ENCODE measurements at regions not wholly inside any gene's neighbourhood (a gene's known extent, or its start where the extent isn't known, plus 50 kb on each side); places are given as distances from the start of the nearest gene placed in this dataset.

- DNase-seq (ENCODE audit: low read depth) = no peak
- H3K4me3 ChIP-seq (ENCODE audit: control insufficient read depth, low read depth, low read length) = no peak overlapping the region
- TF ChIP-seq, protein P1, sequence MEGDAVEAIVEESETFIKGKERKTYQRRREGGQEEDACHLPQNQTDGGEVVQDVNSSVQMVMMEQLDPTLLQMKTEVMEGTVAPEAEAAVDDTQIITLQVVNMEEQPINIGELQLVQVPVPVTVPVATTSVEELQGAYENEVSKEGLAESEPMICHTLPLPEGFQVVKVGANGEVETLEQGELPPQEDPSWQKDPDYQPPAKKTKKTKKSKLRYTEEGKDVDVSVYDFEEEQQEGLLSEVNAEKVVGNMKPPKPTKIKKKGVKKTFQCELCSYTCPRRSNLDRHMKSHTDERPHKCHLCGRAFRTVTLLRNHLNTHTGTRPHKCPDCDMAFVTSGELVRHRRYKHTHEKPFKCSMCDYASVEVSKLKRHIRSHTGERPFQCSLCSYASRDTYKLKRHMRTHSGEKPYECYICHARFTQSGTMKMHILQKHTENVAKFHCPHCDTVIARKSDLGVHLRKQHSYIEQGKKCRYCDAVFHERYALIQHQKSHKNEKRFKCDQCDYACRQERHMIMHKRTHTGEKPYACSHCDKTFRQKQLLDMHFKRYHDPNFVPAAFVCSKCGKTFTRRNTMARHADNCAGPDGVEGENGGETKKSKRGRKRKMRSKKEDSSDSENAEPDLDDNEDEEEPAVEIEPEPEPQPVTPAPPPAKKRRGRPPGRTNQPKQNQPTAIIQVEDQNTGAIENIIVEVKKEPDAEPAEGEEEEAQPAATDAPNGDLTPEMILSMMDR (IDR thresholded peaks at IDR 0.05; ENCODE audit: control insufficient read depth, insufficient read depth, low read depth, low read length, missing control alignments) = no peak
Observed at GRCh38 chr17:413706-414380, 61.2 kb upstream of the RPH3AL start.

GRCh38 chr17:413016-413350 is 60.4 kb upstream of the RPH3AL start:
- TF ChIP-seq, protein P1 (IDR thresholded peaks at IDR 0.05; ENCODE audit: control insufficient read depth, insufficient read depth, low read depth, low read length, missing control alignments) = no peak
- H3K4me3 ChIP-seq (ENCODE audit: control insufficient read depth, low read depth, low read length) = no peak overlapping the region
- no peak for DNase-seq (ENCODE audit: low read depth)

GRCh38 chr17:412211-413015 is 59.8 kb upstream of the RPH3AL start:
- H3K4me3 ChIP-seq (ENCODE audit: control insufficient read depth, low read depth, low read length) = no peak overlapping the region
- peak; percentile 25 for DNase-seq (ENCODE audit: low read depth)
- TF ChIP-seq, protein P1 (IDR thresholded peaks at IDR 0.05; ENCODE audit: control insufficient read depth, insufficient read depth, low read depth, low read length, missing control alignments) = peak; percentile 79

DNA sequence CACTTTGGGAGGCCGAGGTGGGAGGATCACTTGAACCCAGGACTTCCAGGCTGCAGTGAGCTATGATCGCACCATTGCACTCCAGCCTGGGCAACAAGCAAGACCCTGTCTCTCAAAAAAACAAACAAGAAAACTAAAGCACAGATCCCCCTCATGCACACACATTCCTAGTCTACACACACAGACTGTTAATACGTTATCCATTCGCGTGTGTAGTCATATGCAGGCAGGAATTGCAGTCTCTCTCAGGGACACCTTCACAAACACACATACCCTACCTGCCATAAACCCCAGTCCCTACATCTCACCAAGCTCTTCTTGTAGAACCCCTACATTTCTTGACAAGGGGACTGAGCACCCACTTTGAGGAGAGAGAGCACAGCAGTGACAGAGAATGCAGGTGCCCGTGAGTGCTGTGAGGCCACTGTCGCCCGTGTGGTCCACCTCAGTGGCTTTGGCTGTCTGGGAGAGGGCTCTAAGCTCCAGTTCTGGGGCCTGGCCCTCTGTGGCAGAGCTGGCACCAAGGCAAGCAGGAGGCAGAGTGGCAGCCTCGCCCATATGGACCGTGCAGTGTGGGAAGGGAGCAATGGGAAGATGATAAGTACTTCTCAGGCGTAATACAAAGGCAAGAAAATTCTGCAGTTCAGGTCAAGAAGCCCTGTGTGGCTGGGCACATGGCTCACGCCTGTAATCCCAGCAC is 59.0 kb upstream of the RPH3AL start:
- H3K4me3 ChIP-seq (ENCODE audit: control insufficient read depth, low read depth, low read length) = peak overlapping the region; percentile 82
- DNase-seq (ENCODE audit: low read depth) = no peak
- TF ChIP-seq, protein P1 (IDR thresholded peaks at IDR 0.05; ENCODE audit: control insufficient read depth, insufficient read depth, low read depth, low read length, missing control alignments) = no peak

DNA sequence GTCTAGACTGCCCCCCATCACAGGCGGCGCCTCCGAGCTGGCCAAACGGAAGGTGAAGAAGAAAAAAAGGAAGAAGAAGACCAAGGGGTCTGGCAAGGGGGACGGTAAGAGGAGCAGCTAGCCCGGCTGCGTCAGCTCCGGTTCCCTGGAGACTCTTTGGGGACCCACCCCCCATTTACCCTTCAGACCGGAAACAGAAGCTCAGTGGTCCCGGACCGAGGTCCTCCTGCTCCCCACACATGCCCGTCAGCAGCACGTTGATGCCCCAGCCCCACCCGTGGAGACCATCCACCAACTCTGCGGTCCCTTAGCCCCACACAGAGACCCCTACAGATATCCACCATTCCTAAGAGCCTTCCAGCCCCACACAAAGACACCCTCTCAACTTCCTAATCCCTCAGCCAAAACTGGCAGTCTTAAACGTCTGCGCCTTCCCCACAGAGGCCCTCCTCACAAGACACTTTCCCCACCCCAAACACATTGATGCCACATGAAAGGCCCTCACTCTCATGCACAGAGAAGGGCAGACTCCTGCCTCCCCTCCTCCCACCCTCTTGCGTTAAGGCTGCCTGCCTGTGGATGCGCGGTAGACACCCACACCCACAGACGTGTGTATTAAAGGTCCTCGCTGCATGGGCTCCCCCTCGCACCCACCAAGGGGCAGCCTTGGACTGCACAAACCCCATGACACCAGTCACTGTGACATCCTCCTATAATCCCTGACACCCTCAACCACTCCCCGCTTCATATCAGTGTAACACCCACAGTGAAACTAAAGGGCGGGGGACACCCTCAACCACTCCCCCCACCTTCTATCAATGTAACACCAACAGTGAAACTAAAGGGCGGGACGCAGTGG is 58.2 kb upstream of the RPH3AL start:
- TF ChIP-seq, protein P1 (IDR thresholded peaks at IDR 0.05; ENCODE audit: control insufficient read depth, insufficient read depth, low read depth, low read length, missing control alignments) = peak; percentile 18
- no peak for DNase-seq (ENCODE audit: low read depth)
- peak overlapping the region; percentile 82 for H3K4me3 ChIP-seq (ENCODE audit: control insufficient read depth, low read depth, low read length)
